ENCODE measurements at regions not wholly inside any gene's neighbourhood (a gene's known extent, or its start where the extent isn't known, plus 50 kb on each side); places are given as distances from the start of the nearest gene placed in this dataset.

GRCh38 chr3:194928831-194929577 is 243.3 kb downstream of the FAM43A start:
- DNase-seq (ENCODE audit: low read depth): no peak

DNA sequence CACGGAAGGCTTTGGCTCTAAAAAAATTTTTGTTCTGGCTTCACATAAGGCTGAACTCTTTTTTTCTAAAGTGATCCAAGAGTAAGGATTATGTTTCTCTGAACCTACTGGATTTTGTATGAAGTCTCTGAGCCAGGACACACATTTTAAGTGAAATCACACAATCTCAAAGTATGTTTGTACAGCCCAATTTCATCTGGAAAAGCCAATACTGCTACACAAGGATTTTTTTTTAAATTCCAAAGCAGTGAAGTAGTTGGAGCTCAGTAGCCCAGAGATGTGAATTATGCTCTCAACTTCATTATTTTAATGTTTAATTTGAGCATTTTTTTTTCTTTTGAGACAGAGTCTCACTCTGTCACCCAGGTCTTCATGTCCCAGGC is 243.9 kb downstream of the FAM43A start:
- DNase-seq (ENCODE audit: low read depth): no peak

DNA sequence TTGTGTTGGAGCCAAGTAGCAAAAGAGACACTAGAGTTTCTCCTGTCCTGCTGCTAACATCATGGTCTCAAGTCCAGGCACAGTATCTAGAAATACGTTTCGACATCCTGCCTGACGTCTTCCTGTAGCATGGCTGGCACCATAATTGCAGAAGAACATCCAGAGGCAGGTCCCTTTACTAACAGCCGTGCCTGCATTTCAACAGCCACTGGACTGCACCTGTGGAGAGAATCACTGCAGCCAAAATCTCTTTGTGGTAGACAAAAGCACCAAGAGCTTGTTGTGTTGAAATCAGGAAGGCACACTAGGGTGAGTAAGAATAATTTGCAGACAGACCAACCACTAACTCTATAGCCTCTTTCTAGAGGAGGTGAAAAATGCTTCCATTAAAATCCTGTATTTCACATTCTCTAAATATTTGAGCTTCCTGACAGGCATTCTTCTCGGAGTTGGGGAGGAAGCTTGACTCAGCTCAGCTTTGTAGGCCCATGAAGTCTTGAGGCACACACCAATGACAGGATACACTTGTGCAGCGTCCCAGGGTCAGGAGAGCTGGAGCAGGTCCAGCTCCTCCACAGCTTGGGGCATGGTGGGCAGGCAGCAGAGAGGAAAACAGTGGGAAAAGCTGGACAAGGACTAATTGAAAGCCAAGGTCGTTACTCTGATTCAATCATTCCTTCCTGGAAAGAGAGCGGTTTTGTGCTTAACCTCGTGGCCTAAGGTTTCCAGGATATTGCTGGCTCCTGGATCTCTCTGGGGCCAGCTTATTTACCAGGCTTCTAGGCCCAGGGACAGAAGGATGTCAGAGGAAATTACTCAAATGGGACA is 244.9 kb downstream of the FAM43A start:
- no peak for DNase-seq (ENCODE audit: low read depth)

GRCh38 chr3:194931347-194931746 is 245.7 kb downstream of the FAM43A start:
- no peak for DNase-seq (ENCODE audit: low read depth)

- no peak for DNase-seq (ENCODE audit: low read depth)
These were observed 246.2 kb downstream of the FAM43A start for GRCh38 chr3:194931865-194932264.

- DNase-seq (ENCODE audit: low read depth): no peak
These were observed 247.8 kb downstream of the FAM43A start for GRCh38 chr3:194933465-194933864.

- no peak for DNase-seq (ENCODE audit: low read depth)
These were observed 249.4 kb downstream of the FAM43A start for GRCh38 chr3:194935061-194935460.

DNA sequence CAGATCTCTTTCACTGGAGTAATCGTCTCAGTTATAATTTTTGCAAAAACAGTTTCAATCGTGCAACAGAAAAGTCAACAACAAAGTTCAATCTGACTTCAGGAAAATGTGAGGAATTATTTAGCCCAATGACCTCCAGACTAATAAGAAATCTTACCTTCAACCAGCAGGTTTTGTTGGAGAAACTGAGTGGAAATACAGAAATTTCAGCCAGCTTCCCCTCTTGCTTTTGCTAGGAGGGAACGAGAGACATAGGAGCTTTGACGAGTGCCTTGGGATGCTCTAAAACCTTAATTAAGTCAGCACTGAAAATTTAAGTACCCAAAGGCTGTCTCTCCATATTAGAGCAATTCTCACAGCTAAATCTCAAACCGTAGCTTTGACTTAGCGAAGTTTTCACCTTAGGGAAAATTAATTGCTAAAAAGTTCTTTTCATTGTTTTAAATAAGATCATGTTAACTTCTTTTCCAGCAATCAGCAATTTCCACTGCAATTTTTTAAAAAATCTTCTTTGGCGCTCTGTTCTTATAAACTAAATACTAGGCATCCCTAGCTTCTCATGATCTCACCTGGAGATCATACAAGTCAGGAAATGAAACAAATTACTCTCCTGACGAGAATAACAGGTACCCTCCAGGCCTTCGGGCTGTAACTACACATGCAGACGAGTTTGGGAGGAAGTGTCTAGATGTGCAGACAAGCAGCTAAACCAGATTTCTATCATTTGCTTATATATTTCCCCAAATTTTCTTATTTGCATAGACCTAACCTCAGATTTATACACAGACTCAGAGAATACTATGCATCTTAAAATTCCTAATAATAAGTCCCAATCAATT is 250.2 kb downstream of the FAM43A start:
- no peak for DNase-seq (ENCODE audit: low read depth)

DNA sequence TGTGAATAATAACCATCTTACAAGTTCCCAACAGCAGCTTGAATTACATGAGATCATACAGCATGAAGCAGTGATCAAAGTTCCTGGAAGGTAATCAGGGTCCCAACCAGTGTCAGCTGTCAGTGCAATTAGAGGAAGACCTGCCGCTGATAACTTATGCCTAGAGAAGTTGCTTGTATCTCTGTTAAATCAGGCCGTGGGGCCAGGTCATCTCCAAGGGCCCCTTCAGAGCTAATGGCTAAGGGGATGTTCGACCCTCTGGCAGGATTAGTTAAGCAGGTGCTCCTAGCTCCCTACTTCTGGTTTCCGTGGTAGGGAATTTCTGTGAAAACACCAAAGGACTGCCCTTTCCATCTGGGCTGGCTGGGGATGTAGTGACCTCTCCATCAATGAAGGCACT is 251.0 kb downstream of the FAM43A start:
- no peak for DNase-seq (ENCODE audit: low read depth)

DNA sequence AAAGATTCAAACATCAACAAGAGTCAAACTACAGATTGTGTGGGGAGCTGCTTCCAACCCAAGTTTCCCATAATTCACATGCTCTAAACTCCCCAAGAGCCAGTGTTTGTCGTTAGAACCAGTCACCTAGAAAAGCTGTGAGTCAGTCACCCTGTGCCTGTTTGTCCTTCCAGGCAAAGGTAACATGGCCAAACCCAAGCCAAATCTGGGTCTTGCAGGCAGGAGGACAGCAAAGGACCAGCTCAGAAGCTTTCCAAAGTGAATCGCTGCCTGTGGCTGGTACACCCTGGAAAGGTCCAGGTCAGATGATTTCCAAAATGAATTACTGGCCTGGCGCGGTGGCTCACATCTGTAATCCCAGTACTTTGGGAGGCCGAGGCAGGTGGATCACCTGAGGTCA is 251.5 kb downstream of the FAM43A start:
- DNase-seq (ENCODE audit: low read depth): no peak

GRCh38 chr3:194937882-194938321 is 252.2 kb downstream of the FAM43A start:
- DNase-seq (ENCODE audit: low read depth): no peak

DNA sequence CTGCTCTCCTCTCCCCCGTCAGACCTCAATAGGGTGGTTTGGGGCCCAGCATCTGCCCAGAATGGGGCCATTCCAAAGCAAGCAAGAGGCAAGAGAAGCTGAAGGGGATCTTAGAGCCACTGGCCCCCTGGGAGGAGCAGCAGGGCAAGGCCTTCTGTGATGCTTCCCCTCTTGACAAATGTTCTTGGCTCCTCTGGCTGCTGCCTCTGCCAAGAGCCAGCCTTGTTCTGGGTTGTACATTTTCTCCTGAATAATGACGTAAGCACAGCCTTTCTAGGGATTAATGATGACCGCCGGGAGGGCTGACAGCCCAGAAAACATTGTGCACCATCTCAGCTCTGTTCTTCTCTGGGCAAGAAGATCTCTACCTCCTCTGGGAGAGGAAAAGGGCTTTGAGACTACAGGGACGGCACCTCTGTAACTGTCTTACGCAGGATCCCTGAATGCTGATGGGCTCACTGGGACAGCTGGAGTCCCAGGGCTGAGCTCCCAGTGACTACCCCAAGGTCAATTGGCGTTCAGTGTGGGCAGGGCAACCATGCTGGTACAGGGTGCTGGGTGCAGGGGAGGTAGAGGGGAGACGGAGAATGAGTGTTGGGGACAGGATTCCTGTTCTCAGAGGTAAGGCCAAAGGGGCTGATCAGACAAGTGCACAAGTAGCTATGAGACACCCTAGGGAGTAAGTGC is 253.3 kb downstream of the FAM43A start:
- no peak for DNase-seq (ENCODE audit: low read depth)

DNA sequence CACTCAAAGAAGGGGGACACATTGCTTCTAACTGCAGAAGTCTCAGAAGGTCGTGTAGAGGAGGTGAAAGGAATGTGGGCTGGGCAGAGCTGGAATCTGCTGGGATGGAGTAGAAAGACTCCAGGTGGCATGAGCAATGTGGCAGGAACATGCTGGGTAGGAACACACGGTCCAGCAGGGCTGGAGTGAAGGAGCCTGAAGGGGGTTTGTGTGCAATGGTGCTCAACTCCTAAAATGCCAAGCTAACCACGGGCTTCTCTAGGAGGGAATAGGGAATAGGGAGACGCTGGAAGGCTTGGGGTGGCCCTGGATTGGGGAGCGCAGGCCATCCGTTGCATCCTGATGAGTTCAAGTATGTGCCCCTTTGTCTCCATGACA is 253.8 kb downstream of the FAM43A start:
- no peak for DNase-seq (ENCODE audit: low read depth)

- no peak for DNase-seq (ENCODE audit: low read depth)
These were observed 254.5 kb downstream of the FAM43A start for GRCh38 chr3:194939949-194940770.

- no peak for DNase-seq (ENCODE audit: low read depth)
These were observed 255.8 kb downstream of the FAM43A start for GRCh38 chr3:194941360-194941955.

DNA sequence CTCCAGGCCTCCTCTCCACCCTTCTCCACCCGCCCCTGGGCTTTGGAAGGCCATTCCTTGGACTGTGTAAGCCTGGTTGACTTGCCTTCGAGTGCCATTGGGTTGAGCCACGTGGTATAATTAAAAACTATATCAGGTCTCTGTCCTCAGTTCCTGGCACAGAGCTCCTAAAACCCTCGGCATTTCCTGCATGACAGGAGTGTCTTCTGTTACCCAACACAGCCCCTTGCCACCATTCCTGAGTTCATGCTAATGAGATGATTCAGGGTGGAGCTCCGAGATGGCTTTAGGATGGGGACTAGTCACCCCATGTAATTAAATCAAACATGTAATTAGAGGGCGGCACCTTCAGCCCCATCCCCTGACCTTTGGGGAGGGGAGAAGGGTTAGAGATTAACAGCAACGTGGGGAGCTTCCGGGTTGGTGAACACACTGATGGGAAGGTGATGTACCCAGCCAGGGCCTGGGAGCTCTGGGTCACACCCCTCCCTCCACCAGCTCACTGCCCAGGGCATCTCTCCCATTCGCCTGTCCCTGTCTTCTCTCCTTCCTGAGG is 256.4 kb downstream of the FAM43A start:
- DNase-seq (ENCODE audit: low read depth): no peak

DNA sequence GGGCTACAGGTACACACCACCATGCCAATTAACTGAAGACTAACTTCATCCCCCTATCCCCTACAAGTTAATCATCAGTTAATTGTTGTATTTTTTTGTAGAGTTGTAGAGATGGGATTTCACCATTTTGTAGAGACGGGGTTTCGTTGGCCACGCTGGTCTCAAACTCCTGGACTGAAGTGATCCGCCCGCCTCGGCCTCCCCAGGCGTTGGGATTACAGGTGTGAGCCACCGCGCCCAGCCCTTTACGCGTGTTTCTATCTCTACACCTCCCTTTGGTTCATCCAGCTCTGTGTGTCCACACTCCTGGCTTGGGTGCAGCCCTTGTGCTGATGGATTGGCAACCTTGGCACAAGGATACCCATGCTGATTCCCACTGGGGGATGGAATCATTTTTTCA is 258.8 kb downstream of the FAM43A start:
- DNase-seq (ENCODE audit: low read depth): no peak

DNA sequence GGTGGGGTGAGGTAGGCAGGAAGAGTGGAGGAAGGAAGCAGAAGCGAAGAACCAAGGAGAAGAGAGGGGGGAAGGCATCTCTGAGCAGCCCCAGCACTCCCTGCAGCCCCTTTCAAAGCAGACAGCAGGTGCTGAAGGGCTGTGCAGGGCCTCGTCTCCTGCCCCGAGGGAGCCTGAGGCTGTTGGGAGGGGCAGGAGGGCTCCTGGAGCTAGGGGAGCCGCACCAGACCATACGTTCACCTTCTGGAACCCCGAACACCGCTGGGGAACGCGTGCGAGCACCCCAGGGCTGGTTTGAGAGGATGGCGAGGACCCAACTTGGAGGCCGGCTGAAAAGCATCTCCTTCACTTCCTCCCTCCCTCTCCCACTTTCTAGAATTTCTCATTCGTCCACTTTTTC is 259.8 kb downstream of the FAM43A start:
- no peak for DNase-seq (ENCODE audit: low read depth)

GRCh38 chr3:194946091-194946490 is 260.4 kb downstream of the FAM43A start:
- DNase-seq (ENCODE audit: low read depth): no peak

DNA sequence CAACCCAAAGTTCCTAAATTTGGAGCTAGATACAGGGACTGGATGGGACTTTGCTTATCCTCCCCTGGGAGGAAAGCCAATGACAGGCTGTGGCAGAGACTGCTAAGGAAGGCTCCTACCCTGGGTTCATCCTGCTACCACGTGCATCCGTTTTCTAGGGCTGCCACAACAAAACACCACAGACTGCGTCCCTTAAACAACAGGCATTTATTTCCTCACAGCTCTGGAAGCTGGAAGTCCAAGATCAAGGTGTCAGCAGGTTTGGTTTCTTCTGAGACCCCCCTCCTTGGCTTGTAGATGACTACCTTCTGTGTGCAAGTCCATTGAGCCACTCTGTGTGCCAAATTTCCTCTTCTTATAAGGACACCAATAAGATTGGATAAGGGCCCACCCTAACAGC is 263.9 kb downstream of the FAM43A start:
- DNase-seq (ENCODE audit: low read depth): no peak

All from T-helper 22 cell (primary cell).